ENCODE measurements at regions not wholly inside any gene's neighbourhood (a gene's known extent, or its start where the extent isn't known, plus 50 kb on each side); places are given as distances from the start of the nearest gene placed in this dataset.

DNA sequence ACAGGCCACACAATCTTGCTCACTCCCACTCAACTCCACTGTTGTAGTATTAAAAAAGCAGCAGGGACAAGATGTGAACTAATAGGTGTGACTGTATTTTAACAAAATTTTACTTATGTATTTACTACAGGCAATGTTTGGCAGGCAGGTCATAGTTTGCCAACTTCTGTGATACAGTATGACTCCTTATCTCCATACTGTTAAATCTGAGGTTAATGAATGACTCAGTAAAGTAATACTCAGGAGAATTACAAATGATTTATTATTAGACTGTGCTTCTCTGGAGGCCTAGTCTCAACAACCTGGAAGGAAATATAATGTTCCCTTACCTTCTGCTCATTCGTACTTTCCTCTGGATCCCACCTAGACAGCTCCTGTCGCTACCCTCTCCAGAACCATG, 258.6 kb upstream of the KCNMB2 start:
- Histone ChIP-seq H3K14ac (ENCODE audit: insufficient read length) (no peak overlapping the region), H3K27ac (ENCODE audit: low read depth, low read length) (no peak overlapping the region), H3K9ac (replicated peaks in 1 of 4; ENCODE audit: extremely low read depth in 1 of 4, low read depth in 3 of 4, low read length in 3 of 4) (no peak overlapping the region), H3K56ac (replicated peaks; ENCODE audit: insufficient read length, low read depth, low read length) (no peak overlapping the region), H2BK12ac (ENCODE audit: low read depth, low read length) (no peak overlapping the region), H3K4me2 (ENCODE audit: insufficient read depth in 1 of 2, low read depth in 2 of 2, low read length in 2 of 2) (no peak overlapping the region), H3K27me3 (replicated peaks in 1 of 4; ENCODE audit: control insufficient read depth in 3 of 4, extremely low read depth in 1 of 4, insufficient read depth in 3 of 4, low read length in 3 of 4) (no peaks in the 10 kb centered on the region), H2BK120ac (replicated peaks; ENCODE audit: low read depth, low read length) (no peak overlapping the region), H3K18ac (ENCODE audit: extremely low read depth, low read length) (no peak overlapping the region), H3K9me3 (ENCODE audit: insufficient read depth in 2 of 2, low read depth in 1 of 2, low read length in 1 of 2) (no peaks in the 10 kb centered on the region), H2BK15ac (ENCODE audit: low read length) (no peak overlapping the region), H3K4me1 (replicated peaks in 1 of 4; ENCODE audit: control insufficient read depth in 3 of 4, insufficient read depth in 4 of 4, low read length in 3 of 4) (no peaks in the 10 kb centered on the region), H4K8ac (ENCODE audit: extremely low read depth, insufficient read depth, low read length) (no peak overlapping the region), H3K4ac (replicated peaks; ENCODE audit: insufficient read length, low read depth, low read length) (no peak overlapping the region), H2BK20ac (ENCODE audit: low read length) (no peak overlapping the region), H4K91ac (replicated peaks; ENCODE audit: insufficient read length, low read length) (no peak overlapping the region), H3K36me3 (ENCODE audit: control insufficient read depth in 2 of 4, insufficient read depth in 4 of 4, low read length in 3 of 4) (no peaks in the 10 kb centered on the region), H4K5ac (ENCODE audit: insufficient read length, low read depth, low read length) (no peak overlapping the region), H2BK5ac (ENCODE audit: low read depth, low read length) (no peak overlapping the region), H3K79me2 (ENCODE audit: control insufficient read depth in 1 of 2, insufficient read depth in 2 of 2, low read length in 2 of 2) (no peaks in the 10 kb centered on the region), H2AFZ (ENCODE audit: low read length) (no peak overlapping the region), H3K4me3 (ENCODE audit: extremely low read depth in 1 of 4, insufficient read depth in 2 of 4, low read depth in 3 of 4, low read length in 4 of 4) (no peak overlapping the region), H4K20me1 (replicated peaks in 1 of 2; ENCODE audit: control insufficient read depth in 1 of 2, insufficient read depth in 2 of 2, low read length in 2 of 2) (no peaks in the 10 kb centered on the region), H3K23ac (ENCODE audit: insufficient read length) (no peak overlapping the region), H3K79me1 (ENCODE audit: low read depth, low read length) (no peaks in the 10 kb centered on the region), H3K23me2 (ENCODE audit: low read depth, low read length) (no peaks in the 10 kb centered on the region; the same call in 1 of the 2 replicates), H2AK5ac (ENCODE audit: low read depth, low read length) (no peak overlapping the region)
- CTCF ChIA-PET (ENCODE audit: partially characterized antibody): no interaction called here
- DNase-seq (ENCODE audit: low read depth in 1 of 2, low spot score in 2 of 2): no peak
- POLR2A ChIA-PET (ENCODE audit: partially characterized antibody): no interaction called here
- TF ChIP-seq KDM5A (IDR thresholded peaks at IDR 0.05; ENCODE audit: low read length): no peak
- no peak for TF ChIP-seq CBX8 (IDR thresholded peaks at IDR 0.05; ENCODE audit: borderline replicate concordance, low read depth, low read length)
- TF ChIP-seq CREB1 (IDR thresholded peaks at IDR 0.05): no peak
- TF ChIP-seq, protein P1, sequence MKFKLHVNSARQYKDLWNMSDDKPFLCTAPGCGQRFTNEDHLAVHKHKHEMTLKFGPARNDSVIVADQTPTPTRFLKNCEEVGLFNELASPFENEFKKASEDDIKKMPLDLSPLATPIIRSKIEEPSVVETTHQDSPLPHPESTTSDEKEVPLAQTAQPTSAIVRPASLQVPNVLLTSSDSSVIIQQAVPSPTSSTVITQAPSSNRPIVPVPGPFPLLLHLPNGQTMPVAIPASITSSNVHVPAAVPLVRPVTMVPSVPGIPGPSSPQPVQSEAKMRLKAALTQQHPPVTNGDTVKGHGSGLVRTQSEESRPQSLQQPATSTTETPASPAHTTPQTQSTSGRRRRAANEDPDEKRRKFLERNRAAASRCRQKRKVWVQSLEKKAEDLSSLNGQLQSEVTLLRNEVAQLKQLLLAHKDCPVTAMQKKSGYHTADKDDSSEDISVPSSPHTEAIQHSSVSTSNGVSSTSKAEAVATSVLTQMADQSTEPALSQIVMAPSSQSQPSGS (IDR thresholded peaks at IDR 0.05; ENCODE audit: low read length): no peak
- TF ChIP-seq SP2 (IDR thresholded peaks at IDR 0.05; ENCODE audit: low read length): no peak
- no peak for TF ChIP-seq GTF2F1 (IDR thresholded peaks at IDR 0.05; ENCODE audit: borderline replicate concordance, low read depth, low read length)
- FAIRE-seq: no peak
- WGBS, 2 experiments (ENCODE audit: extremely low coverage in 1 of 2, insufficient coverage in 1 of 2, insufficient read length in 1 of 2, insufficient replicate concordance in 2 of 2, low coverage in 1 of 2, low lambda C conversion rate in 2 of 2, missing lambda C conversion rate in 1 of 2): 98% methylated on average over 2 of the region's 2 CpGs; no CpG with 5 or more reads in 1 of the 2 experiments
